Activated CD4-positive, alpha-beta T cell treated with anti-CD3 and anti-CD28 coated beads, Interleukin-10, Interleukin-2, amounts not matched to agents 100 ng/mL and 50 ng/mL, durations not matched to agents 16 hours and 8 hours (primary cell): ENCODE measurements at regions not wholly inside any gene's neighbourhood (a gene's known extent, or its start where the extent isn't known, plus 50 kb on each side); places are given as distances from the start of the nearest gene placed in this dataset.
"Not testable (repeated sequence)": the region's sequence is repeated elsewhere in the genome, so short reads cannot be mapped to it uniquely, and the experiment has no call there.

ENCODE experiments used
- DNase-seq: peaks from one replicate; pipeline ENCODE4 v3.0.0-alpha.2; 2020

DNA sequence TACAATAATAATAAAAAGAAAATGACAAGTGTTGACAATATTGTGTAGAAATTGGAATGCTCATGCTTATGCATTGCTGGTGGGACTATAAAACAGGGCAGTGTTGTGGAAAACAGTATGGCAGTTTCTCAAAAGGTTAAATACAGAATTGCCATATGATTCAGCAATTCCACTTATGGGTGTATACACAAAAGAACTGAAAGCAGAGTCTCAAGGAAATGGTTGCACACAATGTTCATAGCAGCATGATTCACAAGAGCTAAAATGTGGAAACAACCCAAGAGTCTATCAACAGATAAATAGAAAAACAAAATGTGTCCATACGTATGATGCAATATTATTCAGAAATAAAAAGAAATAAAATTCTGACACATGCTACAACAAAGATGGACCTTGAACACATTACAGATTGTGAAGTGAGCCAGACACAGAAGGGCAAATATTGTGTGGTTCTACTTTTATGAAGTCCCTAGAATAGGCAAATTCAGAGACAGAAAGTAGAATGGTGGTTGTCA is 64.8 kb upstream of the GRM8 start:
- DNase-seq, result peak; percentile 1

DNA sequence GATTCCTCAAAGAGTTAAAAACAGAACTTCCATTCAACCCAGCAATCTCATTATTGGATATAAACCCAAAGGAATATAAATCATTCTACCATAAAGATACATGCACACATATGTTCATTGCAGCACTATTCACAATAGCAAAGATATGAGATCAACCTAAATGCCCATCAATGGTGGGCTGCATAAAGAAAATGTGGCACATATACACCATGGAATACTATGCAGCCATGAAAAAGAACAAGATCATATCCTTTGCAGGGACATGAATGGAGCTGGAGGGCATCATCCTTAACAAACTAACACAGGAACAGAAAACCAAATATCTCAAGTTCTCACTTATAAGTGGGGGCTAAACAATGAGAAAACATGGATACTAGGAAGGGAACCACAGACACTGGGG is 64.1 kb upstream of the GRM8 start:
- DNase-seq, result not testable (repeated sequence)

- no peak for DNase-seq
Measured at GRCh38 chr7:127304087-127304486, 51.3 kb upstream of the GRM8 start.

GRCh38 chr7:127303102-127303501 is 50.4 kb upstream of the GRM8 start:
- no peak for DNase-seq
